GM21381 (cell line): ENCODE measurements at regions not wholly inside any gene's neighbourhood (a gene's known extent, or its start where the extent isn't known, plus 50 kb on each side); places are given as distances from the start of the nearest gene placed in this dataset.

Experiments used
- ATAC-seq: cut with Tn5 transposase; IDR thresholded peaks from one replicate; pipeline ENCODE4 v1.9.1; 2021; ENCODE audit warnings: mild to moderate bottlenecking, moderate library complexity; ENCODE audit not compliant: unreplicated experiment

GRCh38 chr2:40507432-40507831, 55.5 kb upstream of the SLC8A1 start:
- ATAC-seq, result peak; percentile 80

GRCh38 chr2:40510304-40510703, 58.4 kb upstream of the SLC8A1 start:
- ATAC-seq, result no peak

DNA sequence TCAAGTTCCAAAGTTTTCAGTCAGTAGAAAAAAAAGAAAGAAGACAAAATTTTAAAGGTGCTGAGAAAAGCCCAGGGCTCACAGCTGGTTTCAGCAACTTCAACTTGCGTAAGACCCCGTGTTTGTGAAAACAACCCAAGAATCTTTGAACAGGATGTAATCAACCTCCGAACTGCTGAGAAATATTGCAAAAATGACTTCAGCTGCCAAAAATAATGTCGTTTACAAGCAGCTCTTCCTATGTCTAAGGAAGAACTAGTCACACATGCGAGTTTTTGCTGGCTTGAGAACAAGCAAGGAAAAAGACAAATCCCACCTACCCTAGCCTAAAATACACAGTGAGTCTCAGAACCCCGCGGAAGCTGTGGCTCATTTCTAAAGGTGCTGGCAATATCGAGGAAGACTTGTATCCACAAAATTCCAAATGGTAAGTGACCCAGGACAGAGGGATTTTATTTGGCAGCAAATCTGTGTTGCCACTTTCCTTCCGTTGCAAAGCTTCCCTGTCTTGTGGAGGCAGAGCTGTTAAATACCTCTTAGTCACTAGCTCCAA, 59.8 kb upstream of the SLC8A1 start:
- no peak for ATAC-seq

DNA sequence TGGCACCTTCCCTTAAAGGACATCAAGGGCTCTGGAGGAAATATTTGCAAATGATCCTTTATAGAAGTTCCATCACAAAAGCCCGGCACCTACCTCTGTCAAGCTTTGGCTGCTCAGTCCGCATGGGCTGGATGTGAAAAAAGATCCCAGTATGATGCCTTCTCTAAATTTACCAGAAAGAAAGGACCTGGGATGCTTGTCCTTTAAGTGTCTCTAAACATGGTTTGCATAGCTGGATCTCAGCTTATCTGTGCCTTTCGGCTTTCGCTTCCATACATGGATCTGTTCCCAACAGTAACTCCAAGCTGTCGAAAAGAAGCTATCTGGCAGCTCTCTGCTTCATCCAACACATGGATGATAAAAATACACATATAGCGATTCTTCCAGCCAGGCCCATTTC, 60.4 kb upstream of the SLC8A1 start:
- ATAC-seq, result no peak

DNA sequence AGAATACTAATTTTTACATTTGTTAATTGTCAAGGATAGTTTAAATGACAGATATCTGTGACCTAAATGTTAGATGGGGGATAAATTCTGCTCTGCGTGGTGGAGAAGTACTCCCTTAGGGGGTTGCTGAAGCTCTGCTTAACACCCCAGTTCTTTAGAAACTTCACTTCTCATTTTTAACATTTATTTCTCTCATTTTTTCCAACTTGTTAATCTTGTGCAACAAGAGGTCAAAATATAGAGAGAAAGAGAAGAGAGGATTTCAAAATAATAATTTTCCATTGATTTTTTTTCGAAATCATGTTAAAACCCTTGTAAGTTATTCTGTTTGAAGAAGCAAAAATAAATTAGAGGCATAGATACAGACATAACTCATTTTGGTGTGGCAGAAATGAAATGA, 61.3 kb upstream of the SLC8A1 start:
- no peak for ATAC-seq

DNA sequence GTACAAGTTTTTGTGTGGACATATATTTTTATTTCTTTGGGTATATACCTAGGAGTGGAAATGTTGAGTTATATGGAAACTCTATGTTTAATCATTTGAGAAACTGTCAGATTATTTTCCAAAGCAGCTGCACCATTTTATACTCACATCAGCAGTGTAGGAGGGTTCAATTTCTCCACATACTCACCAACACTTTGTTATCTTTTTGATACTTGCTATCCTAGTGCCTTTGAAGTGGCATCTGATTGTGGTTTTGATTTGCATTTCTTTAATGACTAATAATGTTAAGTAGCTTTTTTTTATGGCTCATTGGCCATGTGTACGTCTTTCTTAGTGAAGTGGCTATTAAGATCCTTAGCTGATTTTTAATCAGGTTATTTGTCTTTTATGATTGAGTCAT, 64.7 kb upstream of the SLC8A1 start:
- no peak for ATAC-seq

GRCh38 chr2:40528564-40528963, 76.7 kb upstream of the SLC8A1 start:
- ATAC-seq, result no peak

DNA sequence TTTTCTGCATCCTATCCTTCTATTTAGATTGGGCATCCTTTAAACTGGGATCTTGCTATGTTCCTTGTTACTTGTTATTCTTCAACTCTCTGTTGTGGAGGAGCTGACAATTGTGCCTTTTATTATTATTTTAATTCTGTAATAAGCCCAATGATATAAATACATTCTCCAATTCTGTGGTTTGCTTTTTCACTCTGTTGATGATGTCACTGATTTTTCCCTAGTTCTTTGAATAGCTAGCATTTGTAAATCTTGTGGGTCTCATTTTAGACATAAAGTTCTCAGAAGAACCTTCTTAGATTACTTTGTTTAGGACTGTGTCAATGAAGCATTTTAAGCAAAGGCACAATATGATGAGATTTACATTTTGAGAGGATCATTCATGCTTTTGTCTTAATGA, 79.5 kb upstream of the SLC8A1 start:
- ATAC-seq, result no peak

DNA sequence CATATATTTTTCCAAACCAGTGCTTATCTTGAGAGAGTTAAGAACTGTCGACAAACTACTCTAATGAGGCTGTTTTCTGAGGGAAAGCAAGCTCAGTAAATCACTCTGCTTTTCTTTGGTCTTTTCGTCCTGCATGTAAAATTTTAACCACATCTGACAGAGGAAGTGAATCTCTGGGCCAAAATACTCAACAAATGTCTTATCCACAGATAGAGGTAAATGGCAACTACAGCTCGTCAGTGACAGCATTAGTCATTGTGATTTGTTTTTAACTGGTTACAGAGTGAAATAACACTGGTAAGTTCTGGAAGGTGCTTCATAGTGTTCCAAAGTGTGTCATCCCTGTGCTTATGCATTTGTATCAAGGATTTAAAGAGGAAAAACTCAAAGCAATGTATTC, 82.6 kb upstream of the SLC8A1 start:
- no peak for ATAC-seq

GRCh38 chr2:40535972-40536371, 84.1 kb upstream of the SLC8A1 start:
- ATAC-seq, result no peak

GRCh38 chr2:40540026-40540425, 88.1 kb upstream of the SLC8A1 start:
- no peak for ATAC-seq

- no peak for ATAC-seq
Measured at GRCh38 chr2:40543381-40543780, 91.5 kb upstream of the SLC8A1 start.

GRCh38 chr2:40544072-40544471, 92.2 kb upstream of the SLC8A1 start:
- ATAC-seq, result no peak

GRCh38 chr2:40545645-40546044, 93.8 kb upstream of the SLC8A1 start:
- no peak for ATAC-seq

DNA sequence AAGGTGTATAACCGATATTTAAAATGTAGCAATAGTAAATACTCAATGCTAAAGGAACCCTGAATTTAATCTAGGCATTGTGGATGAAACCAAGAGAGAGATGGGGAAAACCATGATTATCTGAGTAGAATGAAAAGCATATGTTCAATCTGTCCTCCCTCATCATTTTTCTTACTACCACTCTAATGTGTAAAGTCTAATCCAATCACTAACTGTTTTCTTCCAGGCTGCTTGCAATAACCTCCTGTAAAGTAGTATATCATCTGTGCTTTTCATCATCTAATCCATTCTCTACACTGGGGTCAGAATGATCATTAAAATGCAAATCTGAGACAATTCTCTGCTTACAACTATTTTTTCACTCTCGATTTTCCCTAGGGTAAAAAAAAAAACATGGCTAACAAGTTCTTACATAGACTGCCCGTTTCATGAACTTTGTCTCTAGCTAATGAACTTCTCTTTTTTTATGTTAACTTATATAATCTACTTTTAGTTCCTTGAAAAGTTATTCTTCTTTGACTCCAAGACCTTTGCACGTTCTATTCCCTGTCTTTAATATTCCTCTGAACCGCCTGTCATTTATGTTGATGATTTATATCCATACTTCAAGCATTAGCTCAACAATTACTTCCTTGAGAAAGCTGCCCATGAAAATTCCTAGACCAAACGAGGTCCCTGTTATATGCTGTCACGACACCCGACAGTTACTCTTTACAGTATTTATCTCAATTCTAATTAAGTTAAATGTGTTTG, 94.7 kb upstream of the SLC8A1 start:
- ATAC-seq, result no peak

DNA sequence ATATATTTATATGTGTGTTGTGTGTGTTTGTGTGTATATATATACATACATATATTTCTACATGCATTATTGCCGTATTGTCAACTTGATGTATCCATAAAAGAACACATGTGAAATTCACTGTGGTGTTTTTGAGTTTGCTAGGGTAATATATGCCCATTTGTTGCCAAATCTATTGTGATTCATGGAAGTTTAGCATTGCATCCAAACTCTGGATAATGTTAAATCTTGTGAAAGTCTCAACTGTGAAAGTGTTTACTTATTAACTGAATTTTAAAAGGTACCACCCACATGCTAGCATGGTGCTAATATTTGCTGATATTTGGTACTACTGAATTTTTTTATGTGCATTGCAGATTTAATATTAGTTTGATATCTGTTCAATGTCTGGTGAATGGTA, 96.6 kb upstream of the SLC8A1 start:
- ATAC-seq, result no peak

- ATAC-seq, result no peak
Measured at GRCh38 chr2:40550085-40550484, 98.2 kb upstream of the SLC8A1 start.

- ATAC-seq, result no peak
Measured at GRCh38 chr2:40551081-40551480, 99.2 kb upstream of the SLC8A1 start.

- ATAC-seq, result peak; percentile 94
Measured at GRCh38 chr2:40554665-40555294, 102.9 kb upstream of the SLC8A1 start.

GRCh38 chr2:40556293-40556692, 104.4 kb upstream of the SLC8A1 start:
- ATAC-seq, result no peak

GRCh38 chr2:40556739-40557138, 104.8 kb upstream of the SLC8A1 start:
- ATAC-seq, result no peak

DNA sequence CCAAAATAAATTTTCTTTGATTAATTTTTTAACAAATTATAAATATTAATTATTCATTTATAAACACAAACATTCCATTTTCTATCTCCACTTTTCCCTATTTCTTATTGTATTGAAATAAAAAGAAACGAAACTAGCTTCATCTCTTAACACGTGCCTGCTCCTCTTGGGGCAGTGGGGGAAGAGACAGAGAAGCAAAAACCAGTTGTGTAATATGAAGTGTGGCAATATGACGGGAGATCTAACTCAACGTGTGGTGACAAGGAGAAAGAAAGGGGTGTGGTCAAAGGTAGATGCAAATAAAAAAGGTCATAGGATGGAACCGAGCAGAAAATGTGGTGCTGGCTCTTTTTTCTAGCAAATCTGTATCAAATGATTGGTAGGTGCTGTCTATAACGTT, 106.9 kb upstream of the SLC8A1 start:
- ATAC-seq, result no peak
